ENCODE measurements at regions not wholly inside any gene's neighbourhood (a gene's known extent, or its start where the extent isn't known, plus 50 kb on each side); places are given as distances from the start of the nearest gene placed in this dataset.

GRCh38 chr6:22017766-22018165 is 279.1 kb downstream of the PRL start:
- no peak overlapping the region for H3K9ac ChIP-seq (ENCODE audit: low read depth in 1 of 2, low read length in 2 of 2)
- DNase-seq (ENCODE audit: low spot score): no peak
- H3K27ac ChIP-seq (ENCODE audit: low read depth in 1 of 2, low read length in 2 of 2): no peak overlapping the region
- TF ChIP-seq REST (IDR thresholded peaks at IDR 0.05): no peak
- no peak for TF ChIP-seq MAX (IDR thresholded peaks at IDR 0.05)
- no peak for TF ChIP-seq FOXA1 (IDR thresholded peaks at IDR 0.05)
- TF ChIP-seq FOXA2 (IDR thresholded peaks at IDR 0.05): no peak
- TF ChIP-seq HNF4G (IDR thresholded peaks at IDR 0.05): no peak
- TF ChIP-seq CTCF (IDR thresholded peaks at IDR 0.05; ENCODE audit: low read depth, low read length, missing input control): no peak
- TF ChIP-seq ZBTB33 (IDR thresholded peaks at IDR 0.05): no peak
- TF ChIP-seq HNF4A (conservative IDR thresholded peaks at IDR 0.05): no peak
- TF ChIP-seq GABPA (IDR thresholded peaks at IDR 0.05 in 1 of 2, conservative IDR thresholded peaks at IDR 0.05 in 1 of 2): no peak
- TF ChIP-seq RAD21 (IDR thresholded peaks at IDR 0.05): no peak
- no peak for TF ChIP-seq NR2F2 (IDR thresholded peaks at IDR 0.05)
- H3K9me3 ChIP-seq (ENCODE audit: control insufficient read depth in 4 of 4, low read length in 3 of 4): peaks cover 0 to 8% (median 0%) of the 10 kb centered on the region in 4 donors
- no peaks in the 10 kb centered on the region for H3K36me3 ChIP-seq (ENCODE audit: control insufficient read depth in 4 of 4, insufficient read depth in 3 of 4, low read depth in 1 of 4, low read length in 3 of 4)
- 84% methylated on average over 4 of the region's 4 CpGs for WGBS
- no peaks in the 10 kb centered on the region for H3K27me3 ChIP-seq (ENCODE audit: control insufficient read depth in 4 of 4, insufficient read depth in 4 of 4, low read length in 3 of 4)
- H3K4me1 ChIP-seq (ENCODE audit: control insufficient read depth in 4 of 4, insufficient read depth in 4 of 4, low read length in 3 of 4): no peaks in the 10 kb centered on the region
- no peak overlapping the region for H3K4me3 ChIP-seq (ENCODE audit: low read depth in 1 of 3, low read length in 3 of 3)

- WGBS: 90% methylated on average over 5 of the region's 5 CpGs
- DNase-seq (ENCODE audit: low spot score): no peak
- Histone ChIP-seq H3K9me3 (ENCODE audit: control insufficient read depth in 4 of 4, low read length in 3 of 4) (peaks cover 0 to 8% (median 0%) of the 10 kb centered on the region in 4 donors), H3K36me3 (ENCODE audit: control insufficient read depth in 4 of 4, insufficient read depth in 3 of 4, low read depth in 1 of 4, low read length in 3 of 4) (no peaks in the 10 kb centered on the region), H3K27me3 (ENCODE audit: control insufficient read depth in 4 of 4, insufficient read depth in 4 of 4, low read length in 3 of 4) (no peaks in the 10 kb centered on the region), H3K4me1 (ENCODE audit: control insufficient read depth in 4 of 4, insufficient read depth in 4 of 4, low read length in 3 of 4) (no peaks in the 10 kb centered on the region), H3K9ac (ENCODE audit: low read depth in 1 of 2, low read length in 2 of 2) (no peak overlapping the region), H3K27ac (ENCODE audit: low read depth in 1 of 2, low read length in 2 of 2) (no peak overlapping the region), H3K4me3 (ENCODE audit: low read depth in 1 of 3, low read length in 3 of 3) (no peak overlapping the region)
- TF ChIP-seq HNF4G (IDR thresholded peaks at IDR 0.05): no peak
- TF ChIP-seq HNF4A (conservative IDR thresholded peaks at IDR 0.05): no peak
- TF ChIP-seq SP1 (IDR thresholded peaks at IDR 0.05): no peak
- no peak for TF ChIP-seq JUND (IDR thresholded peaks at IDR 0.05)
Observed at GRCh38 chr6:22019857-22020256, 277.0 kb downstream of the PRL start.
